Chondrocyte (in vitro differentiated cells): ENCODE measurements at regions not wholly inside any gene's neighbourhood (a gene's known extent, or its start where the extent isn't known, plus 50 kb on each side); places are given as distances from the start of the nearest gene placed in this dataset.

Experiments used
- DNase-seq: peaks from one replicate; pipeline ENCODE4 v3.0.0; 2021; ENCODE audit warnings: mixed read lengths, low spot score
- H3K27ac Mint-ChIP-seq: one replicate; pipeline ENCODE4 v1.8.0; 2021; ENCODE audit warnings: mild to moderate bottlenecking, moderate library complexity, mixed read lengths; ENCODE audit not compliant: unreplicated experiment
- H3K27me3 Mint-ChIP-seq: 2 replicates; pipeline ENCODE4 v1.8.0; 2021; ENCODE audit warnings: low read depth, mixed read lengths
- H3K36me3 Mint-ChIP-seq: 2 replicates; pipeline ENCODE4 v1.8.0; 2021; ENCODE audit warnings: low read depth, mixed read lengths
- H3K4me1 Mint-ChIP-seq: 2 replicates; pipeline ENCODE4 v1.8.0; 2021; ENCODE audit warnings: low read depth, mild to moderate bottlenecking, mixed read lengths
- H3K4me3 Mint-ChIP-seq: one replicate; pipeline ENCODE4 v1.8.0; 2021; ENCODE audit warnings: mild to moderate bottlenecking, moderate library complexity, mixed read lengths; ENCODE audit not compliant: unreplicated experiment
- H3K9me3 Mint-ChIP-seq: 2 replicates; pipeline ENCODE4 v1.8.0; 2021; ENCODE audit warnings: low read depth, mixed read lengths
- CTCF ChIP-seq: fragments of 200-600 bp; sonication (generic); IDR thresholded peaks from 2 replicates; pipeline ENCODE4 v1.5.0; 2021; ENCODE audit warnings: antibody characterized with exemption, mild to moderate bottlenecking, moderate library complexity

- Mint-ChIP-seq H3K9me3 (no peaks in the 10 kb centered on the region), H3K4me3 (no peak overlapping the region), H3K4me1 (peaks cover 21% of the 10 kb centered on the region), H3K36me3 (no peaks in the 10 kb centered on the region), H3K27ac (peak overlapping the region; percentile 2), H3K27me3 (no peaks in the 10 kb centered on the region)
- no peak for TF ChIP-seq CTCF
- DNase-seq, result no peak
These were observed 159.8 kb downstream of the SPATA31D1 start for GRCh38 chr9:82148426-82148810.

GRCh38 chr9:82148901-82149461 is 160.4 kb downstream of the SPATA31D1 start:
- H3K4me3 Mint-ChIP-seq, result no peak overlapping the region
- no peak for DNase-seq
- no peaks in the 10 kb centered on the region for H3K36me3 Mint-ChIP-seq
- peaks cover 21% of the 10 kb centered on the region for H3K4me1 Mint-ChIP-seq
- no peaks in the 10 kb centered on the region for H3K27me3 Mint-ChIP-seq
- no peaks in the 10 kb centered on the region for H3K9me3 Mint-ChIP-seq
- TF ChIP-seq CTCF, result no peak
- H3K27ac Mint-ChIP-seq, result no peak overlapping the region

- TF ChIP-seq CTCF, result no peak
- no peak overlapping the region for H3K27ac Mint-ChIP-seq
- no peaks in the 10 kb centered on the region for H3K36me3 Mint-ChIP-seq
- H3K9me3 Mint-ChIP-seq, result no peaks in the 10 kb centered on the region
- H3K4me1 Mint-ChIP-seq, result peaks cover 21% of the 10 kb centered on the region
- no peak for DNase-seq
- H3K27me3 Mint-ChIP-seq, result no peaks in the 10 kb centered on the region
- no peak overlapping the region for H3K4me3 Mint-ChIP-seq
These were observed 161.0 kb downstream of the SPATA31D1 start for GRCh38 chr9:82149501-82149946.

- DNase-seq, result no peak
- no peak overlapping the region for H3K27ac Mint-ChIP-seq
- H3K4me3 Mint-ChIP-seq, result no peak overlapping the region
- no peak for TF ChIP-seq CTCF
- no peaks in the 10 kb centered on the region for H3K36me3 Mint-ChIP-seq
- no peaks in the 10 kb centered on the region for H3K9me3 Mint-ChIP-seq
- H3K4me1 Mint-ChIP-seq, result peaks cover 29% of the 10 kb centered on the region
- no peaks in the 10 kb centered on the region for H3K27me3 Mint-ChIP-seq
These were observed 163.6 kb downstream of the SPATA31D1 start for GRCh38 chr9:82152181-82152580.

GRCh38 chr9:82153032-82153431 is 164.5 kb downstream of the SPATA31D1 start:
- peaks cover 25% of the 10 kb centered on the region for H3K4me1 Mint-ChIP-seq
- H3K4me3 Mint-ChIP-seq, result no peak overlapping the region
- H3K27me3 Mint-ChIP-seq, result no peaks in the 10 kb centered on the region
- TF ChIP-seq CTCF, result no peak
- no peak overlapping the region for H3K27ac Mint-ChIP-seq
- H3K9me3 Mint-ChIP-seq, result no peaks in the 10 kb centered on the region
- no peaks in the 10 kb centered on the region for H3K36me3 Mint-ChIP-seq
- no peak for DNase-seq
